Keratinocyte (primary cell): ENCODE measurements at regions not wholly inside any gene's neighbourhood (a gene's known extent, or its start where the extent isn't known, plus 50 kb on each side); places are given as distances from the start of the nearest gene placed in this dataset.
A peak's percentile ranks its signal among the peaks of the same experiment; 100 is the strongest.

Experiments
- DNase-seq: peaks from one replicate; pipeline ENCODE4 v3.0.0-alpha.2; 2011; ENCODE audit warnings: low read depth, missing footprints, low spot score
- FAIRE-seq: peaks from 2 replicates; lab custom pipeline; 2011; peaks lifted over from hg19 to GRCh38; lab: Jason Lieb, UNC
- H2AFZ ChIP-seq: 2 replicates; pipeline ENCODE4 v1.6.0; 2012; ENCODE audit warnings: low read length, control low read depth, inconsistent platforms; ENCODE audit not compliant: control insufficient read depth
- H3K27ac ChIP-seq: 2 replicates; pipeline ENCODE4 v1.5.1; 2011; ENCODE audit warnings: low read length; ENCODE audit not compliant: control insufficient read depth, insufficient read depth
- H3K27me3 ChIP-seq: 3 replicates; pipeline ENCODE4 v1.6.0; 2011; ENCODE audit warnings: low read length; ENCODE audit not compliant: control insufficient read depth, insufficient read depth; ENCODE audit errors: extremely low read depth
- H3K36me3 ChIP-seq, 2 experiments: 2 replicates in 1 of 2; 3 replicates in 1 of 2; pipeline ENCODE4 v1.5.1; 2011; ENCODE audit warnings: low read length in 2 of 2, mild to moderate bottlenecking in 1 of 2; ENCODE audit not compliant: control insufficient read depth in 2 of 2, insufficient read depth in 2 of 2; ENCODE audit errors: extremely low read depth in 1 of 2
- H3K4me1 ChIP-seq: 3 replicates; pipeline ENCODE4 v1.5.1; 2011; ENCODE audit warnings: low read length; ENCODE audit not compliant: control insufficient read depth, insufficient read depth; ENCODE audit errors: extremely low read depth
- H3K4me2 ChIP-seq: 3 replicates; pipeline ENCODE4 v1.6.0; 2011; ENCODE audit warnings: low read depth, low read length; ENCODE audit not compliant: control insufficient read depth, insufficient read depth; ENCODE audit errors: extremely low read depth
- H3K4me3 ChIP-seq, 3 experiments: fragments of 200-600 bp in 1 of 3; sonication (generic) in 1 of 3; 2 replicates in 2 of 3; 3 replicates in 1 of 3; pipeline ENCODE4 v1.5.1; 2011 to 2016; ENCODE audit warnings: low read length in 3 of 3, mild to moderate bottlenecking in 3 of 3, control low read depth in 2 of 3, inconsistent platforms in 1 of 3, low read depth in 1 of 3, mixed read lengths in 1 of 3, mixed run types in 1 of 3, moderate library complexity in 1 of 3; ENCODE audit not compliant: control insufficient read depth in 2 of 3, insufficient read depth in 2 of 3; ENCODE audit errors: extremely low read depth in 1 of 3
- H3K79me2 ChIP-seq: 2 replicates; pipeline ENCODE4 v1.6.0; 2012; ENCODE audit warnings: low read length; ENCODE audit not compliant: control insufficient read depth, insufficient read depth
- H3K9ac ChIP-seq: 3 replicates; pipeline ENCODE4 v1.6.0; 2011; ENCODE audit warnings: low read length; ENCODE audit not compliant: control insufficient read depth, insufficient read depth; ENCODE audit errors: extremely low read depth
- H3K9me1 ChIP-seq: 3 replicates; pipeline ENCODE4 v1.6.0; 2011; ENCODE audit warnings: low read length; ENCODE audit not compliant: control insufficient read depth, insufficient read depth; ENCODE audit errors: extremely low read depth
- H3K9me3 ChIP-seq: 2 replicates; pipeline ENCODE4 v1.5.1; 2012; ENCODE audit warnings: low read depth, low read length; ENCODE audit not compliant: control insufficient read depth
- H4K20me1 ChIP-seq: 3 replicates; pipeline ENCODE4 v1.6.0; 2011; ENCODE audit warnings: low read length; ENCODE audit not compliant: control insufficient read depth, insufficient read depth; ENCODE audit errors: extremely low read depth
- CTCF ChIP-seq, 3 experiments: IDR thresholded peaks in 1 of 3; conservative IDR thresholded peaks in 1 of 3; optimal IDR thresholded peaks in 1 of 3; 2 replicates in 2 of 3; 3 replicates in 1 of 3; pipeline versions ENCODE3 to v1.5.1; 2011; ENCODE audit warnings: low read length in 3 of 3, mild to moderate bottlenecking in 3 of 3, moderate library complexity in 2 of 3, control low read depth in 1 of 3, inconsistent platforms in 1 of 3; ENCODE audit not compliant: insufficient read depth in 2 of 3; ENCODE audit errors: extremely low read depth in 1 of 3
- EZH2 ChIP-seq: IDR thresholded peaks from one replicate; pipeline ENCODE4 v1.6.1; 2012; ENCODE audit warnings: inconsistent platforms, mild to moderate bottlenecking, low read length, moderate library complexity
- dilution Hi-C: fragments of 300-500 bp; cut with MboI; formaldehyde crosslinking; loops from one replicate; pipeline ENCODE4 v1.7.0; 2020; ENCODE audit warnings: low sequenced_read_pairs; ENCODE audit not compliant: extremely low pct_ligation_motif_present

GRCh38 chr5:27906931-27907601 is 868.7 kb upstream of the CDH9 start:
- peak overlapping the region; percentile 38 for H3K4me2 ChIP-seq
- no peaks in the 10 kb centered on the region for H3K9me3 ChIP-seq
- no peak for TF ChIP-seq EZH2
- TF ChIP-seq CTCF (optimal IDR thresholded peaks at IDR 0.05 in 1 of 3, IDR thresholded peaks at IDR 0.05 in 1 of 3, conservative IDR thresholded peaks at IDR 0.05 in 1 of 3; ENCODE audit: extremely low read depth in 1 of 3, insufficient read depth in 2 of 3, low read length in 3 of 3): no peak
- H4K20me1 ChIP-seq: no peaks in the 10 kb centered on the region
- no peak overlapping the region for H3K9ac ChIP-seq
- no peak overlapping the region for H2AFZ ChIP-seq
- no peak overlapping the region for H3K4me3 ChIP-seq
- no peak for FAIRE-seq
- H3K9me1 ChIP-seq: no peaks in the 10 kb centered on the region
- peak overlapping the region; percentile 22 for H3K27ac ChIP-seq
- no peaks in the 10 kb centered on the region for H3K27me3 ChIP-seq
- peak; percentile 23 for DNase-seq
- H3K4me1 ChIP-seq: peaks cover 5% of the 10 kb centered on the region
- dilution Hi-C loops: no loop called here
- no peaks in the 10 kb centered on the region for H3K79me2 ChIP-seq
- H3K36me3 ChIP-seq: no peaks in the 10 kb centered on the region

- Histone ChIP-seq H2AFZ (no peak overlapping the region), H3K36me3 (no peaks in the 10 kb centered on the region), H3K27ac (no peak overlapping the region), H3K79me2 (no peaks in the 10 kb centered on the region), H3K9ac (no peak overlapping the region), H3K4me3 (no peak overlapping the region), H3K27me3 (no peaks in the 10 kb centered on the region), H4K20me1 (no peaks in the 10 kb centered on the region), H3K9me1 (no peaks in the 10 kb centered on the region), H3K4me1 (peaks cover 5% of the 10 kb centered on the region), H3K4me2 (peak overlapping the region; percentile 13), H3K9me3 (no peaks in the 10 kb centered on the region)
- TF ChIP-seq CTCF (optimal IDR thresholded peaks at IDR 0.05 in 1 of 3, IDR thresholded peaks at IDR 0.05 in 1 of 3, conservative IDR thresholded peaks at IDR 0.05 in 1 of 3; ENCODE audit: extremely low read depth in 1 of 3, insufficient read depth in 2 of 3, low read length in 3 of 3) (no peak), EZH2 (no peak)
- dilution Hi-C loops: no loop called here
- FAIRE-seq (no peak), DNase-seq (no peak)
Observed at GRCh38 chr5:27906481-27906880, 868.1 kb upstream of the CDH9 start.
